Testis (tissue), 2 donors: ENCODE measurements at regions not wholly inside any gene's neighbourhood (a gene's known extent, or its start where the extent isn't known, plus 50 kb on each side); places are given as distances from the start of the nearest gene placed in this dataset.

Source experiments
- DNase-seq: peaks from one replicate; pipeline ENCODE4 v3.0.0-alpha.2; 2019
- H3K27ac ChIP-seq, 2 donors: fragments of 200-600 bp; sonication (generic); one replicate each; pipeline ENCODE4 v1.5.1; 2019
- H3K27me3 ChIP-seq: fragments of 200-600 bp; sonication (generic); one replicate; pipeline ENCODE4 v1.5.1; 2019
- H3K36me3 ChIP-seq: fragments of 200-600 bp; sonication (generic); one replicate; pipeline ENCODE4 v1.5.1; 2017; ENCODE audit warnings: low read depth; ENCODE audit errors: missing control alignments
- H3K4me1 ChIP-seq: fragments of 200-600 bp; sonication (generic); one replicate; pipeline ENCODE4 v1.5.1; 2019
- H3K4me3 ChIP-seq, 2 donors: fragments of 200-600 bp; sonication (generic); one replicate each; pipeline ENCODE4 v1.5.1; 2017 to 2019
- H3K9me3 ChIP-seq: fragments of 200-600 bp; sonication (generic); one replicate; pipeline ENCODE4 v1.5.1; 2017
- CTCF ChIP-seq, 3 experiments: fragments of 450-650 bp in 2 of 3; fragments of 200-600 bp in 1 of 3; sonication (generic) in 1 of 3; IDR thresholded peaks; one replicate each; pipeline ENCODE4 v1.5.1; 2016 to 2019; ENCODE audit warnings: antibody characterized with exemption in 3 of 3, mild to moderate bottlenecking in 2 of 3, moderate library complexity in 1 of 3
- POLR2A ChIP-seq: fragments of 450-650 bp; IDR thresholded peaks from one replicate; pipeline ENCODE4 v1.6.1; 2017; ENCODE audit warnings: antibody characterized with exemption, mild to moderate bottlenecking, moderate library complexity
- WGBS, 2 donors: methylation state at CpG; one replicate each; pipeline ENCODE4 v1.1.5; 2018; 5-methylcytosine and 5-hydroxymethylcytosine counted together
- intact Hi-C: fragments of 100-400 bp; cut with DNase I; formaldehyde crosslinking; loops from one replicate; pipeline ENCODE4 v1.15.1; 2023; ENCODE audit warnings: low total_unique reads

- Histone ChIP-seq H3K4me3 (no peak overlapping the region), H3K27ac (no peak overlapping the region), H3K27me3 (no peaks in the 10 kb centered on the region), H3K9me3 (no peaks in the 10 kb centered on the region), H3K4me1 (no peaks in the 10 kb centered on the region), H3K36me3 (no peaks in the 10 kb centered on the region)
- no peak for DNase-seq
- TF ChIP-seq POLR2A (no peak), CTCF (IDR thresholded peaks at IDR 0.05) (no peak)
- 87 to 88% methylated on average over 3 of the region's 3 CpGs for WGBS, 2 donors
- intact Hi-C loops, result no loop called here
Measured at GRCh38 chr2:191486584-191487320, 191.2 kb upstream of the NABP1 start.

- no peak for DNase-seq
- no peak overlapping the region for H3K27ac ChIP-seq
- 78 to 79% methylated on average over 7 of the region's 7 CpGs for WGBS, 2 donors
- H3K4me1 ChIP-seq, result no peaks in the 10 kb centered on the region
- no peaks in the 10 kb centered on the region for H3K36me3 ChIP-seq
- no peak for TF ChIP-seq POLR2A
- TF ChIP-seq CTCF (IDR thresholded peaks at IDR 0.05), result no peak
- no peaks in the 10 kb centered on the region for H3K27me3 ChIP-seq
- H3K4me3 ChIP-seq, result no peak overlapping the region
- no peaks in the 10 kb centered on the region for H3K9me3 ChIP-seq
- intact Hi-C loops, result no loop called here
Measured at GRCh38 chr2:191488135-191488534, 189.8 kb upstream of the NABP1 start.

GRCh38 chr2:191489177-191489576 lies 188.8 kb upstream of the NABP1 start:
- H3K36me3 ChIP-seq, result no peaks in the 10 kb centered on the region
- no peaks in the 10 kb centered on the region for H3K27me3 ChIP-seq
- no peaks in the 10 kb centered on the region for H3K9me3 ChIP-seq
- no peak overlapping the region for H3K27ac ChIP-seq
- H3K4me1 ChIP-seq, result no peaks in the 10 kb centered on the region
- H3K4me3 ChIP-seq, result no peak overlapping the region
- no peak for DNase-seq
- TF ChIP-seq CTCF (IDR thresholded peaks at IDR 0.05) (no peak), POLR2A (no peak)
- WGBS, 2 donors, result 86 to 90% methylated on average over 2 of the region's 2 CpGs
- intact Hi-C loops, result no loop called here

- no peaks in the 10 kb centered on the region for H3K27me3 ChIP-seq
- H3K4me1 ChIP-seq, result peaks cover 7% of the 10 kb centered on the region
- H3K36me3 ChIP-seq, result no peaks in the 10 kb centered on the region
- no peaks in the 10 kb centered on the region for H3K9me3 ChIP-seq
- intact Hi-C loops, result no loop called here
- no peak overlapping the region for H3K4me3 ChIP-seq
- no peak for TF ChIP-seq POLR2A
- no peak overlapping the region for H3K27ac ChIP-seq
- WGBS, 2 donors, result 91 to 93% methylated on average over 2 of the region's 2 CpGs
- DNase-seq, result no peak
Measured at GRCh38 chr2:191496838-191497237, 181.1 kb upstream of the NABP1 start.

- Histone ChIP-seq H3K4me1 (peaks cover 7% of the 10 kb centered on the region), H3K27ac (no peak overlapping the region), H3K9me3 (no peaks in the 10 kb centered on the region), H3K27me3 (no peaks in the 10 kb centered on the region), H3K36me3 (no peaks in the 10 kb centered on the region), H3K4me3 (no peak overlapping the region)
- no peak for DNase-seq
- intact Hi-C loops, result no loop called here
- 44 to 51% methylated on average over 3 of the region's 3 CpGs for WGBS, 2 donors
- no peak for TF ChIP-seq CTCF (IDR thresholded peaks at IDR 0.05)
- TF ChIP-seq POLR2A, result no peak
Measured at GRCh38 chr2:191497822-191498221, 180.1 kb upstream of the NABP1 start.
